SK-N-SH (cell line): ENCODE measurements at regions not wholly inside any gene's neighbourhood (a gene's known extent, or its start where the extent isn't known, plus 50 kb on each side); places are given as distances from the start of the nearest gene placed in this dataset.

Experiments
- CTCF ChIA-PET: fragments of 300-600, 350-600 bp; formaldehyde crosslinking; extraction: SDS; loops from one replicate; lab custom pipeline; 2021; lab: Yijun Ruan, JAX
- POLR2A ChIA-PET: fragments of 350-600 bp; sonication (Branson Sonifier 250); formaldehyde crosslinking; extraction: SDS; loops from one replicate; lab custom pipeline; 2020; ENCODE audit warnings: antibody characterized with exemption, inconsistent platforms; lab: Yijun Ruan, JAX
- DNase-seq: peaks from one replicate; pipeline ENCODE4 v3.0.0; 2012
- H2AFZ ChIP-seq: fragments of 200-600 bp; sonication (generic); 2 replicates; pipeline ENCODE4 v1.8.1; 2016; ENCODE audit warnings: antibody characterized with exemption, mild to moderate bottlenecking, low read depth
- H3F3A ChIP-seq: fragments of 200-600 bp; sonication (generic); replicated peaks from 2 replicates; pipeline ENCODE3; 2016; ENCODE audit warnings: antibody characterized with exemption, mild to moderate bottlenecking; ENCODE audit not compliant: insufficient read depth
- H3K27ac ChIP-seq, 2 experiments: fragments of 200-500 bp in 1 of 2; fragments of 200-600 bp in 1 of 2; sonication (Bioruptor generic) in 1 of 2; sonication (generic), shearing (Covaris generic) in 1 of 2; 2 replicates each; pipeline versions ENCODE4 v1.5.1 to v1.6.1; 2014 to 2016; ENCODE audit warnings: low read depth in 2 of 2, inconsistent platforms in 1 of 2, low read length in 1 of 2, mild to moderate bottlenecking in 1 of 2, mixed read lengths in 1 of 2
- H3K27me3 ChIP-seq: fragments of 200-600 bp; sonication (generic), shearing (Covaris generic); 2 replicates; pipeline ENCODE4 v1.6.1; 2016; ENCODE audit warnings: mixed run types; ENCODE audit not compliant: insufficient read depth
- H3K36me3 ChIP-seq, 2 experiments: fragments of 200-500 bp in 1 of 2; fragments of 200-600 bp in 1 of 2; sonication (Bioruptor generic) in 1 of 2; sonication (generic) in 1 of 2; replicated peaks in 1 of 2; 2 replicates each; pipeline versions ENCODE3 to v1.5.1; 2014 to 2016; ENCODE audit warnings: low read length in 1 of 2, mild to moderate bottlenecking in 1 of 2; ENCODE audit not compliant: insufficient read depth in 2 of 2, control insufficient read depth in 1 of 2
- H3K4me1 ChIP-seq, 2 experiments: fragments of 200-500 bp in 1 of 2; fragments of 200-600 bp in 1 of 2; sonication (Bioruptor generic) in 1 of 2; sonication (generic), shearing (Covaris generic) in 1 of 2; 2 replicates each; pipeline versions ENCODE4 v1.5.1 to v1.6.1; 2014 to 2016; ENCODE audit warnings: low read depth in 1 of 2, low read length in 1 of 2, mixed run types in 1 of 2; ENCODE audit not compliant: insufficient read depth in 2 of 2, control insufficient read depth in 1 of 2
- H3K4me2 ChIP-seq: fragments of 200-600 bp; sonication (generic), shearing (Covaris generic); 2 replicates; pipeline ENCODE4 v1.6.1; 2017; ENCODE audit warnings: mixed run types
- H3K4me3 ChIP-seq, 2 experiments: fragments of 200-500 bp in 1 of 2; fragments of 200-600 bp in 1 of 2; sonication (Bioruptor generic) in 1 of 2; sonication (generic), shearing (Covaris generic) in 1 of 2; 2 replicates each; pipeline versions ENCODE4 v1.5.1 to v1.8.1; 2014 to 2016; ENCODE audit warnings: low read depth in 2 of 2, inconsistent platforms in 1 of 2, low read length in 1 of 2, mild to moderate bottlenecking in 1 of 2, mixed read lengths in 1 of 2, moderate library complexity in 1 of 2
- H3K79me2 ChIP-seq: fragments of 200-600 bp; sonication (generic); 2 replicates; pipeline ENCODE4 v1.8.1; 2017; ENCODE audit warnings: mild to moderate bottlenecking; ENCODE audit not compliant: insufficient read depth
- H3K9ac ChIP-seq: fragments of 200-600 bp; sonication (generic); 2 replicates; pipeline ENCODE4 v1.6.1; 2017; ENCODE audit warnings: mixed run types
- H3K9me2 ChIP-seq: fragments of 200-600 bp; sonication (generic); 2 replicates; pipeline ENCODE4 v1.6.1; 2017; ENCODE audit warnings: mixed run types
- H3K9me3 ChIP-seq: fragments of 200-600 bp; sonication (generic); 2 replicates; pipeline ENCODE4 v1.6.1; 2017; ENCODE audit warnings: mixed run types, mild to moderate bottlenecking, moderate library complexity
- H4K20me1 ChIP-seq: fragments of 200-600 bp; sonication (generic); 2 replicates; pipeline ENCODE4 v1.6.1; 2017; ENCODE audit warnings: mild to moderate bottlenecking, mixed run types; ENCODE audit not compliant: insufficient read depth
- CHD2 ChIP-seq: fragments of 150-350 bp; IDR thresholded peaks from 2 replicates; pipeline ENCODE4 v1.6.1; 2018; ENCODE audit warnings: low read length; ENCODE audit not compliant: partially characterized antibody
- EZH2phosphoT487 ChIP-seq: fragments of 200-600 bp; sonication (generic); IDR thresholded peaks from 2 replicates; pipeline ENCODE4 v1.6.1; 2017; ENCODE audit warnings: low read depth, mixed run types, mild to moderate bottlenecking, antibody characterized with exemption, moderate library complexity, borderline replicate concordance
- FOXM1 ChIP-seq: IDR thresholded peaks from 2 replicates; pipeline ENCODE4 v1.4.0; 2012; ENCODE audit warnings: low read depth, mild to moderate bottlenecking
- MEF2A ChIP-seq: IDR thresholded peaks from 2 replicates; pipeline ENCODE4 v1.4.0; 2012; ENCODE audit warnings: low read depth, borderline replicate concordance
- RAD21 ChIP-seq: IDR thresholded peaks from 2 replicates; pipeline ENCODE4 v1.6.1; 2012; ENCODE audit warnings: mild to moderate bottlenecking, low read length
- RFX5 ChIP-seq: IDR thresholded peaks from 2 replicates; pipeline ENCODE4 v1.6.1; 2012; ENCODE audit warnings: mild to moderate bottlenecking, improper control_type of control experiment, low read length
- RXRA ChIP-seq: IDR thresholded peaks from 2 replicates; pipeline ENCODE4 v1.4.0; 2012; ENCODE audit warnings: low read depth, mild to moderate bottlenecking, borderline replicate concordance
- SMC3 ChIP-seq: IDR thresholded peaks from 2 replicates; pipeline ENCODE4 v1.6.1; 2012; ENCODE audit warnings: low read depth, low read length, improper control_type of control experiment
- TAF1 ChIP-seq: IDR thresholded peaks from 2 replicates; pipeline ENCODE4 v1.6.1; 2012; ENCODE audit warnings: low read depth, mild to moderate bottlenecking, low read length, moderate library complexity, borderline replicate concordance
- WGBS: methylation state at CpG from one replicate; pipeline ENCODE4 v1.1.6; 2017; ENCODE audit warnings: low lambda C conversion rate; 5-methylcytosine and 5-hydroxymethylcytosine counted together
- TF ChIP-seq, protein P1 (sequence below): fragments of 200-600 bp; sonication (generic); IDR thresholded peaks from 2 replicates; pipeline ENCODE4 v1.6.1; 2017; ENCODE audit warnings: antibody characterized with exemption, mild to moderate bottlenecking, moderate library complexity
- TF ChIP-seq, protein P2 (sequence below): IDR thresholded peaks from 2 replicates; pipeline ENCODE4; 2012
- TF ChIP-seq, protein P3 (sequence below): fragments of 150-350 bp; IDR thresholded peaks from 2 replicates; pipeline ENCODE4 v1.6.1; 2017; ENCODE audit warnings: antibody characterized with exemption, low read length, low read depth, borderline replicate concordance
- TF ChIP-seq, protein P4 (sequence below): IDR thresholded peaks from 2 replicates; pipeline ENCODE4 v1.4.0; 2012; ENCODE audit warnings: low read depth
- TF ChIP-seq, protein P5 (sequence below): fragments of 150-350 bp; IDR thresholded peaks from 2 replicates; pipeline ENCODE4 v1.6.1; 2016; ENCODE audit warnings: mild to moderate bottlenecking, low read depth, low read length

DNA sequence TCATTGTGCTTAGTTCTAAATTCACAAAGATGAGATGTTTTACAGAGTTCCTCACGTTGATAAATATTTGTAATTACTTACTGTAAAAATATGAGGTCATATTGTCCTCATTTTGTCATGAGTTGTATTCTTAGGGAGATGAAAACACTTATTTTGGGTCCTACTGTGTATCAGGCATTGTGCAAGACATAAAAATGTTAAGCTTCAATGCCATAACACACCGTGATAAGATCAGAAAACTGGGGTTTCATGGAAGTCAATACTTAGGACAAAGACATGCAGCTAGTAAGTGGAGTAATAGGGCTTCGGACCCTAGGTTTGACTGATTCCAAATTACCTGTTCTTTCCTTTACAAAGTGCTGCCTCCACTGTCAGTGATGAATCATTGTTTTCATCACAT, 720.7 kb upstream of the ZP4 start:
- POLR2A ChIA-PET, result no interaction called here
- H3K27ac ChIP-seq, result 0 out of 4 replicates have a peak overlapping the region, but pooled peaks of 1 of the 2 experiments have one; percentile 18
- no peak for DNase-seq
- H4K20me1 ChIP-seq, result no peaks in the 10 kb centered on the region
- TF ChIP-seq MEF2A (no peak), SMC3 (no peak), CHD2 (no peak), RAD21 (no peak), TAF1 (no peak), RXRA (no peak), EZH2phosphoT487 (no peak), FOXM1 (no peak), RFX5 (no peak)
- TF ChIP-seq, protein P1, sequence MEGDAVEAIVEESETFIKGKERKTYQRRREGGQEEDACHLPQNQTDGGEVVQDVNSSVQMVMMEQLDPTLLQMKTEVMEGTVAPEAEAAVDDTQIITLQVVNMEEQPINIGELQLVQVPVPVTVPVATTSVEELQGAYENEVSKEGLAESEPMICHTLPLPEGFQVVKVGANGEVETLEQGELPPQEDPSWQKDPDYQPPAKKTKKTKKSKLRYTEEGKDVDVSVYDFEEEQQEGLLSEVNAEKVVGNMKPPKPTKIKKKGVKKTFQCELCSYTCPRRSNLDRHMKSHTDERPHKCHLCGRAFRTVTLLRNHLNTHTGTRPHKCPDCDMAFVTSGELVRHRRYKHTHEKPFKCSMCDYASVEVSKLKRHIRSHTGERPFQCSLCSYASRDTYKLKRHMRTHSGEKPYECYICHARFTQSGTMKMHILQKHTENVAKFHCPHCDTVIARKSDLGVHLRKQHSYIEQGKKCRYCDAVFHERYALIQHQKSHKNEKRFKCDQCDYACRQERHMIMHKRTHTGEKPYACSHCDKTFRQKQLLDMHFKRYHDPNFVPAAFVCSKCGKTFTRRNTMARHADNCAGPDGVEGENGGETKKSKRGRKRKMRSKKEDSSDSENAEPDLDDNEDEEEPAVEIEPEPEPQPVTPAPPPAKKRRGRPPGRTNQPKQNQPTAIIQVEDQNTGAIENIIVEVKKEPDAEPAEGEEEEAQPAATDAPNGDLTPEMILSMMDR, result no peak
- TF ChIP-seq, protein P2, sequence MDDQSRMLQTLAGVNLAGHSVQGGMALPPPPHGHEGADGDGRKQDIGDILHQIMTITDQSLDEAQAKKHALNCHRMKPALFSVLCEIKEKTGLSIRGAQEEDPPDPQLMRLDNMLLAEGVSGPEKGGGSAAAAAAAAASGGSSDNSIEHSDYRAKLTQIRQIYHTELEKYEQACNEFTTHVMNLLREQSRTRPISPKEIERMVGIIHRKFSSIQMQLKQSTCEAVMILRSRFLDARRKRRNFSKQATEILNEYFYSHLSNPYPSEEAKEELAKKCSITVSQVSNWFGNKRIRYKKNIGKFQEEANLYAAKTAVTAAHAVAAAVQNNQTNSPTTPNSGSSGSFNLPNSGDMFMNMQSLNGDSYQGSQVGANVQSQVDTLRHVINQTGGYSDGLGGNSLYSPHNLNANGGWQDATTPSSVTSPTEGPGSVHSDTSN, result no peak
- TF ChIP-seq, protein P3, sequence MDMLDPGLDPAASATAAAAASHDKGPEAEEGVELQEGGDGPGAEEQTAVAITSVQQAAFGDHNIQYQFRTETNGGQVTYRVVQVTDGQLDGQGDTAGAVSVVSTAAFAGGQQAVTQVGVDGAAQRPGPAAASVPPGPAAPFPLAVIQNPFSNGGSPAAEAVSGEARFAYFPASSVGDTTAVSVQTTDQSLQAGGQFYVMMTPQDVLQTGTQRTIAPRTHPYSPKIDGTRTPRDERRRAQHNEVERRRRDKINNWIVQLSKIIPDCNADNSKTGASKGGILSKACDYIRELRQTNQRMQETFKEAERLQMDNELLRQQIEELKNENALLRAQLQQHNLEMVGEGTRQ, result no peak
- TF ChIP-seq, protein P4, sequence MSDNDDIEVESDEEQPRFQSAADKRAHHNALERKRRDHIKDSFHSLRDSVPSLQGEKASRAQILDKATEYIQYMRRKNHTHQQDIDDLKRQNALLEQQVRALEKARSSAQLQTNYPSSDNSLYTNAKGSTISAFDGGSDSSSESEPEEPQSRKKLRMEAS, result no peak
- TF ChIP-seq, protein P5, sequence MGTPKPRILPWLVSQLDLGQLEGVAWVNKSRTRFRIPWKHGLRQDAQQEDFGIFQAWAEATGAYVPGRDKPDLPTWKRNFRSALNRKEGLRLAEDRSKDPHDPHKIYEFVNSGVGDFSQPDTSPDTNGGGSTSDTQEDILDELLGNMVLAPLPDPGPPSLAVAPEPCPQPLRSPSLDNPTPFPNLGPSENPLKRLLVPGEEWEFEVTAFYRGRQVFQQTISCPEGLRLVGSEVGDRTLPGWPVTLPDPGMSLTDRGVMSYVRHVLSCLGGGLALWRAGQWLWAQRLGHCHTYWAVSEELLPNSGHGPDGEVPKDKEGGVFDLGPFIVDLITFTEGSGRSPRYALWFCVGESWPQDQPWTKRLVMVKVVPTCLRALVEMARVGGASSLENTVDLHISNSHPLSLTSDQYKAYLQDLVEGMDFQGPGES, result no peak
- TF ChIP-seq, all 33 proteins: peak for 0
- CTCF ChIA-PET, result no interaction called here
- no peaks in the 10 kb centered on the region for H3K9me2 ChIP-seq
- H3K27me3 ChIP-seq, result no peaks in the 10 kb centered on the region
- no peak overlapping the region for H3K4me3 ChIP-seq
- H3K79me2 ChIP-seq, result no peaks in the 10 kb centered on the region
- no peaks in the 10 kb centered on the region for H3K36me3 ChIP-seq
- no peak overlapping the region for H2AFZ ChIP-seq
- no peaks in the 10 kb centered on the region; a peak in 1 of 4 replicates for H3K4me1 ChIP-seq
- H3K9ac ChIP-seq, result no peak overlapping the region
- peaks cover 4% of the 10 kb centered on the region for H3F3A ChIP-seq
- no peaks in the 10 kb centered on the region for H3K9me3 ChIP-seq
- WGBS, result 61% methylated on average over 3 of the region's 3 CpGs
- H3K4me2 ChIP-seq, result no peak overlapping the region
